ENCODE measurements at regions not wholly inside any gene's neighbourhood (a gene's known extent, or its start where the extent isn't known, plus 50 kb on each side); places are given as distances from the start of the nearest gene placed in this dataset.

GRCh38 chr3:110093812-110094401 is 756.6 kb upstream of the DPPA4 start:
- Histone ChIP-seq H4K91ac (ENCODE audit: insufficient read length, low read depth, low read length) (no peak overlapping the region), H3K79me2 (ENCODE audit: insufficient read depth, low read length) (no peaks in the 10 kb centered on the region), H2AK5ac (ENCODE audit: insufficient read length, low read length) (no peak overlapping the region), H3K9me3 (ENCODE audit: control insufficient read depth, low read depth, low read length) (no peaks in the 10 kb centered on the region), H2BK120ac (ENCODE audit: low read depth, low read length, poor library complexity, severe bottlenecking) (no peak overlapping the region), H2BK12ac (ENCODE audit: insufficient read length, low read depth, low read length) (no peak overlapping the region), H3K9ac (ENCODE audit: extremely low read depth, insufficient read length, low read length) (no peak overlapping the region), H3K27me3 (ENCODE audit: insufficient read depth, low read length) (no peaks in the 10 kb centered on the region), H3K27ac (ENCODE audit: insufficient read length, low read depth, low read length) (no peak overlapping the region), H3K14ac (ENCODE audit: insufficient read depth, low read length) (no peak overlapping the region), H3K18ac (ENCODE audit: insufficient read length, low read depth, low read length) (no peak overlapping the region), H3K4ac (ENCODE audit: low read depth, low read length) (no peak overlapping the region), H4K8ac (replicated peaks; ENCODE audit: insufficient read length, low read depth, low read length) (no peak overlapping the region), H4K5ac (ENCODE audit: insufficient read length, low read depth, low read length) (no peak overlapping the region), H3K23me2 (ENCODE audit: insufficient read length, low read depth, low read length, poor library complexity, severe bottlenecking) (no peaks in the 10 kb centered on the region), H3K79me1 (ENCODE audit: insufficient read depth, low read depth, low read length, poor library complexity, severe bottlenecking) (no peaks in the 10 kb centered on the region), H4K20me1 (ENCODE audit: control insufficient read depth, insufficient read depth, insufficient read length) (no peaks in the 10 kb centered on the region), H3T11ph (ENCODE audit: low read length) (no peak overlapping the region), H3K23ac (ENCODE audit: insufficient read length, low read depth, low read length) (no peak overlapping the region), H2BK15ac (ENCODE audit: low read depth, low read length) (no peak overlapping the region), H3K56ac (ENCODE audit: insufficient read length, low read depth, low read length) (no peak overlapping the region), H3K4me1 (ENCODE audit: insufficient read depth, low read length) (no peaks in the 10 kb centered on the region), H2BK5ac (ENCODE audit: insufficient read length, low read length) (no peak overlapping the region), H3K4me2 (ENCODE audit: insufficient read depth, insufficient read length, low read length) (no peak overlapping the region), H2AFZ (ENCODE audit: low read length) (no peak overlapping the region), H2BK20ac (ENCODE audit: low read depth, low read length, poor library complexity, severe bottlenecking) (no peak overlapping the region)
- Mint-ChIP-seq H3K4me3 (no peak overlapping the region), H3K36me3 (ENCODE audit: insufficient read depth in 1 of 3, low read depth in 3 of 3) (peaks cover 3 to 9% (median 6%) of the 10 kb centered on the region in 3 experiments; a peak in 6 of 7 replicates), H3K27me3 (ENCODE audit: low read depth) (no peaks in the 10 kb centered on the region), H3K4me1 (no peaks in the 10 kb centered on the region), H3K27ac (no peak overlapping the region), H3K9me3 (peaks cover 3 to 18% of the 10 kb centered on the region in 2 experiments; a peak in 4 of 5 replicates)
- no peak for TF ChIP-seq CTCF (conservative IDR thresholded peaks at IDR 0.05)
- no peak for DNase-seq

Data from H9 (cell line).